ENCODE measurements at regions not wholly inside any gene's neighbourhood (a gene's known extent, or its start where the extent isn't known, plus 50 kb on each side); places are given as distances from the start of the nearest gene placed in this dataset.

- TF ChIP-seq POLR2A (IDR thresholded peaks at IDR 0.05) (no peak), CTCF (IDR thresholded peaks at IDR 0.05) (no peak)
Measured at GRCh38 chr11:134847083-134847715, 435.2 kb upstream of the B3GAT1 start.

Measured in uterus (tissue), 2 donors.